CD4-positive, alpha-beta T cell treated with Interleukin-15 for 4 hours (primary cell): ENCODE measurements at regions not wholly inside any gene's neighbourhood (a gene's known extent, or its start where the extent isn't known, plus 50 kb on each side); places are given as distances from the start of the nearest gene placed in this dataset.
"Not testable (repeated sequence)": the region's sequence is repeated elsewhere in the genome, so short reads cannot be mapped to it uniquely, and the experiment has no call there.

Experiments used
- DNase-seq: peaks from one replicate; pipeline ENCODE4 v3.0.0-alpha.2; 2020; ENCODE audit warnings: low spot score

DNA sequence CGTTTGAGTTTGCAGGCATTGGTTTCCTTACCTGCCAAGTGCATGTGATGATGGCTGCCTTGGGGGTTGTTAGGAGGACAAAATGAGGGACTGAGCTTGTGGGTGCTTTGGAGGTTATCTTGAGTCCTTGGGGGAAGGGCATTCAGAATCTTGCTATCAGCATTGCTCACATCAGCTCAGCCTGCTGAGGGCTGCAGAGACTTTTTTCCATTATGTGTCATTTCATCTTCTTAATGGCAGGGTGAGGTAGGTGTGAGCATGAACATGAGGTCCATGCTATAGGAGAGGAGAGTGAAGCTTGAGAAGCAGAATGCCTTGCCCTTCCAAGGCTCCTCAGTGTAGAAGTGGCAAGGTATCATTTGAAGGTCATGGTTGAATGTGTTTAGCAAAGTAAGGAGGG, 112.3 kb downstream of the MIAT start:
- no peak for DNase-seq

- DNase-seq, result no peak
Measured at GRCh38 chr22:26770624-26771023, 113.2 kb downstream of the MIAT start.

DNA sequence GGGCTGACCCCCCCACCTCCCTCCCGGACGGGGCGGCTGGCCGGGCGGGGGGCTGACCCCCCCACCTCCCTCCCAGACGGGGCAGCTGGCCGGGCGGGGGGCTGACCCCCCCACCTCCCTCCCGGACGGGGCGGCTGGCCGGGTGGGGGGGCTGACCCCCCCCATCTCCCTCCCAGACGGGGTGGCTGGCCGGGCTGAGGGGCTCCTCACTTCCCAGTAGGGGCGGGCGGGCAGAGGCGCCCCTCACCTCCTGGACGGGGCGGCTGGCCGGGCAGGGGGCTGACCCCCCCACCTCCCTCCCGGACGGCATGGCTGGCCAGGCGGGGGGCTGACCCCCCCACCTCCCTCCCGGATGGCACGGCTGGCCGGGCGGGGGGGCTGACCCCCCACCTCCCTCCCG, 115.7 kb downstream of the MIAT start:
- not testable (repeated sequence) for DNase-seq

- no peak for DNase-seq
Measured at GRCh38 chr22:26775394-26775793, 118.0 kb downstream of the MIAT start.

GRCh38 chr22:26777156-26777801, 119.9 kb downstream of the MIAT start:
- DNase-seq, result no peak

DNA sequence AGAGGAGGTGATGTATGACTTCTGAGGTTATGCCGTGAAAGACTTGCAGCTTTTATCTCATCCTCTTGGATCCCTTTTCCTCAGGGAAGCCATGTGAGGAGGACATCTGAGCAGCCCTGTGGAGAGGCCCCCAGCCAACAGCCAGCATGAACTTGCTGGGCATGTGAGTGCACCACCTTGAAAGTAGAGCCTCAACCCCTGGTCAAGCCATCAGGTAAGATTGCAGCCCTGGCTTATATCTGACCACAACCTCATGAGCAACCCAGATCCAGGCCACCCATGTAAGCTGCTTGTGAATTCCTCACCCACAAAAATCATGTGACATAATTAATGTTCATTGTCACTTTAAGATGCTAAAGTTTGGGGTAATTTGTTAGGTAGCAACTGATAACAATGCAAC, 121.0 kb downstream of the MIAT start:
- DNase-seq, result no peak

DNA sequence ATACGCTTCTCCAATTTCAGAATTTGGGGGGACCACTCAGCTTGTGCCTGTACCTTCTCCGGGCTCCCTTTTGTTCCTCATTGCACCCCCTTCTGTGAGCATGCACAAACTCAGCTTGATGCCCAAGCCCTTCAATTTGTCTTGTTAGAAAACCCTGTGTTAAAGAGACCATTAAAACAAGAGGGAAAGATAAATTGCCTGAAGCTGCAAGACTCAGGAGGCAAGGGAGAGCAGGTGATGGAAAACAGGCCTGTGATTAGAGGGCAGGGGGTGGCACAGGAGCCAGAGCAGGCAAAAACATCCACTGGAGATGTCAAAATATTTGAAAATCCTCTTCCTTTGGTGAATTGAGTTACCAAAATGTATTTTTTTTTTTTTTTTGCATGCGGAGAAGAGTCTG, 121.7 kb downstream of the MIAT start:
- no peak for DNase-seq

GRCh38 chr22:26779929-26780328, 122.5 kb downstream of the MIAT start:
- no peak for DNase-seq

DNA sequence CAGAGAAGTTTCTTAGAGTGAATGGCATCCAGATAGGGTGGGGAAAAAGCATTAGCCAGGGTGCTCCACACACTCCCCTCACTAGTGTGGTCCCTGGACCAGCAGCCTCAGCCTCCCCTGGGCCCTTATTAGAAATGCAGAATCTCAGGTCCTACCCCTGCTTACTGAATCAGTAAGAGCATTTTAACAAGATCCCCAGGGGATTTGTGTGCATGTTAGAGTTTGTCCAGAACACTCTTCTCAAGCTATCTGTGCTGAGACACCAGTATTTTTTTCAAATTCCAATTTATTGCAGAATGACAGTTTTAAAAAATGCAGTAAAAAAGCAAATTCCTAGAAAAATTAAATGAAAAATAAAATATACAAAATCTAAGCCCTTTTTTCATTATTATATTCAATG, 123.1 kb downstream of the MIAT start:
- no peak for DNase-seq

- no peak for DNase-seq
Measured at GRCh38 chr22:26781062-26781461, 123.7 kb downstream of the MIAT start.

- no peak for DNase-seq
Measured at GRCh38 chr22:26781596-26781995, 124.2 kb downstream of the MIAT start.

DNA sequence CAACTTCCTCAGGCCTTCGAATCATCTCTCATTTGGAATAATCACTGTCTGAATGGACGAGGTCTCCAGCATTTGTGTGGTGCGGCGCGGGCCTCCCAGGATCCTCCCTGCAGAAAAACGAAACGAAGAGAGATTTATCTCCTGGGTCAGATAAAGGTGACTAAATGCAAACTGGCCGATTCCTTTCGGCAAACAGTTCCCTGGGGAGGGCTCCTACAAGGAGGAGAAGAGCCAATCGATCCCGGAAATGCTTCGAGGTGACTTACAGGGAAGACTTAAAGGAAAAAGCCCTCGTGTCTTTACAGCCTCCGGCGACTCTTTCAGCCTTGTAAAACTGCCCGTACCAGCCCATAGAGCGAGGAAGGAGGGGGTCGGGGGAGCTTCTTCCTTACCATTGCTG, 126.5 kb downstream of the MIAT start:
- DNase-seq, result no peak

DNA sequence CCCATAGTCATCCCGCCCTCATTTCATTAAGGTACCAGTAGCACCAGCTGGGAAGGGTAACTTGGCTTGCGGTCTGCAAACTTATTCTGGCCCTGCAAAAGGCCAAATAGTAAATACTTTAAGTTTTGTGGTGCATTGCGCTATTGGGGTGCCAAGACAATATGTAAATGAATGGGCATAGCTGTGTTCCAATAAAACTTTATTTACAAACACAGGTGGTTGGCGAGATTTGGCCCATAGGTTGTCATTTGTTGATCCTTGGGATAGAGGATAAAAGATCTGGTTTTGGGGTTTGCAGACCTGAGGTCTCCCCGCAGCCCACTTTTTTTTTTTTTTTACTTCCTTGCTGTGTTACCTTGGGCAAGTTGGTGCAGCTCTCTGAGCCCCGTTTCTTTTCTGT, 127.4 kb downstream of the MIAT start:
- no peak for DNase-seq

DNA sequence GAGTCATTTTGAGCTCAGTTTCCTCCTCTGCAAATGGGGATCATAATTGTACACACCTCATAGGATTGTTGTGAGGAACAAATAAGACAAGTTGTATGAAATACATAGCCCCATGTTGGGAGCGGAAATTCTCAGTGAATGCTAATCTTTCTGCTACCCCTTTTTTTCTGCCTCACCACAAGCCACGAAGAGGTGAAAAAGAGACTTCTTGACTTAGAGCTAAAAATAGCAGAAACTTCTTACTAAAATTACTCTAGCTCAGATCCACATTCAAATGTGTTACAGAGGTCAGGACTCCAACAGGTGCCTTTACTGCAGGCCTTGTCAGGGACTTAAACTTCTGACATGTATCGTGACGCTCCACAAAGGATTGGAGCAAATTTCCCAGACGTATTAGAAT, 128.5 kb downstream of the MIAT start:
- no peak for DNase-seq

DNA sequence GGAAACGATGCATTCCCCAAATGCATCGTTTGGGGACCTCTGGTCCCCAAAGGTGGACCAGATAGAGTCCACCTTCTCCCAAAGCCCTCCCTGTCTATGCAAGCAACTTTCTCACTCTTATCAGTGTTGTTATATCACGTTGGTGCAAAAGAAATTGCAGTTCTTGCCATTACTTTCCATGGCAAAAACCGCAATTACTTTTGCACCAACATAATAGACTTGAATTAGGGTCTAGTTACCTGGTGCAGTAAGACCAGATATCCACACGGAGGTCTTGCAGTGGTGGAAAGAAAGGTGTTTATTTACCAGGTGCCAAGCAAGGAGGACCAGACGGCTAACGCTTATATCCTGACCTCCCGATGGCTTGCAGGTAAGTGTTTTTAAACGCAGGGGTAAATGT, 129.0 kb downstream of the MIAT start:
- DNase-seq, result no peak

GRCh38 chr22:26789951-26790350, 132.6 kb downstream of the MIAT start:
- DNase-seq, result no peak

DNA sequence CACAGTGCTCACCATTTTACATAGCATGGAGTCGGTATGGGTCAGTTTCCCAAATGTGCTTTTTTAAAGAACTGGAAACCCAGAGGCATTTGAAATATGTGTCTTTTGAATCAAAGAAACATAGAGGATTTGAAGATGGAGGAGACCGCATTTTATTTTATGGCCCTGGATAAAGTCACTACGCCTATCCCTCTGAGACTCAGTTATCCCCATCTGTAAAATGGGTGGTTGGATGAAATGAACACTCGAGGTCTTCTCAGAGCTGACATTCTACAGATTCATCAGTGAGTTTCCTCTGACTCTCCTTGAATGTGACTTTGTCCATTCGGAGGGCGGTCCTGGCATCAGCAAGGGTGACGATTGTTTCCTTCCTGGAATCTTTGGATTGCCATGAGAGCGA, 135.1 kb downstream of the MIAT start:
- no peak for DNase-seq

DNA sequence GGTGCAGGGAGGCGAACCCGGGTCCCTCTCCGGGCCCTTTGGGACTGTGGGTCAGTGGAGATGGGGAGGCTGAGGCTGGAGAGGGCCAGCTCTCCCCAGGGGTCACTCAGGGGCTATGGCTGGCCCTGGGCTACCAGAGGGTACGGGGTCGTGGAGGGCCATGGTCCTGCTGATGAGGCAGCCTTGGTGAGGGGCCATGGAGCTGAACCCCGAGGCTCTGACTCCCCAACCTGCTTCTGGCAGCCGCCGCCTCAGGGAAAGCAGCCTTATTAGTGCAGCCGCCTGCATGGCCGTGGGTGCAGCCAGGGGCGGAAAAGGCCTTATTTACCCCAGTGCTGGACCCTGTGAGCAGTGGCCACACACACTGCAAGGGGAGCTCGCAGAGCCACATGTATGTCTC, 139.4 kb downstream of the MIAT start:
- no peak for DNase-seq

DNA sequence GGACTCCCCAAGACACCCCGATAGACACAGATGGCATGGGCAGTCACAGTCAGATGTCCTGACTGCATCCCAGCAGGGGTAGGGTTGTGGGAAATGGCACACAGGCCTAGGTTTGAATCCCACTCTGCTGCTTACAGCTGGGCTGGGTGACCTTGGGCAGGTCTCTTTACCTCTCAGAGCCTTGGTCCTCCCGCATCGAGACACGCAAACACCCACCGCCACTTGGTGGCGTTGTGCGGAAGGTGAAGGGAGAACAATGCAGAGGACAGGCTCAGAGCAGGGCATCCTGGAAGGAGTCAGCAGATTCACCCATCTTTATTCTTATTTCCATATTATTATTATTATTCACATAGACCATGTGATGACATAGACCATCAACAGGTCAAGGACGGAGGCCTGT, 140.5 kb downstream of the MIAT start:
- no peak for DNase-seq

- DNase-seq, result no peak
Measured at GRCh38 chr22:26798462-26799065, 141.2 kb downstream of the MIAT start.

DNA sequence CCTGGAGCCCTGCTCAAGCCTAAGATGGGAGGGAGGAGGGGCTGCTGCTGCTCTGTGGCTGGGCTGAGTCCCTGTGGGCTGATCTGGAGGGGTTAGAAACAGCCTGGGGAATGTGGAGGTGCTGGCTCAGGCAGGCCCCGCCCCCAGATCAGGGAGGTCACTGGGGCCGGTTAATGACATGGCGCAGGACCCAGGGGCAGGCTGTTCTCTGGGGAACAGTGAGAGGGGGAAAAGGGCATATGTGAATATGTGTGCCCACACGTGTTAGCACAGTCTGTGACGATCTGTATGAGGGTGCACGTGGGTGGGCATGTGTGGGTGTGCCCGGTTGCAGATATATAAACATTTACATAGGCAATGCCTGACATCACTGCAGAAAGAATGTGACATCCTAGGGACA, 143.5 kb downstream of the MIAT start:
- no peak for DNase-seq

- no peak for DNase-seq
Measured at GRCh38 chr22:26801449-26801848, 144.1 kb downstream of the MIAT start.

GRCh38 chr22:26804315-26804714, 146.9 kb downstream of the MIAT start:
- no peak for DNase-seq

DNA sequence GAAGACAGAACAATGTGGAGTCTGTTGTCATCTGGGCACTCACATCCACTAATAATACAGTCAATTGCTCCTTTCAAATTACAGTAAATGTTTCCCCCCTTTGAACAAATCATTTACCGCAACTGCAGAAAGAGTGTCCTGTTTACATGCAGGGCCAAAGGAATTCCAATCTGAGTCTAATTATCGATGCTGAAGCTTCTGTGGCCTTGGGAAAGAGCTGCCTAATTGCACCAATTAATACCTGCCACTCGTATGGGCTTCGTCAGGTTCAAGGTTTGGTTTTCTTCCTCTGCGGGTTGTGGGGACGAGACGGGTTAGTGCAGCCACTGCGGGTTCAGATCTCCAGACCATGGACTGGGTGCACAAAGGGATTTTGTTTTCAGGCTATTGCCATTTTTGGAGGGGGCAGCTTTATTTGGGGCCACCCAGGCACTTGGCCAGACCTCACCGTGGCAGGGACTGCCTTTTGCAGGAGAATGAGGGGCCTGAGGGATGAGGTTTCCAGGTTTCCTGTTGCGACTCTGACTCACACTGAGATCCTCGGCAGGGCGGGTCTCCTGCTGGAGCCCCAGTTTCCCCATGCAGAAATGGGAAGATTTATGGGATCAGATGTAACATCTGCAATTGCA, 147.6 kb downstream of the MIAT start:
- no peak for DNase-seq
